ACHN (cell line): ENCODE measurements at regions not wholly inside any gene's neighbourhood (a gene's known extent, or its start where the extent isn't known, plus 50 kb on each side); places are given as distances from the start of the nearest gene placed in this dataset.

Source experiments
- DNase-seq: peaks from one replicate; pipeline ENCODE4 v3.0.0-alpha.2; 2015
- in situ Hi-C: cut with HindIII; loops from 2 replicates; pipeline ENCODE4 v1.10.0; 2017; ENCODE audit warnings: low sequenced_read_pairs, low pct_ligation_motif_present, low pct_unique_long_range_greater_than_20kb

DNA sequence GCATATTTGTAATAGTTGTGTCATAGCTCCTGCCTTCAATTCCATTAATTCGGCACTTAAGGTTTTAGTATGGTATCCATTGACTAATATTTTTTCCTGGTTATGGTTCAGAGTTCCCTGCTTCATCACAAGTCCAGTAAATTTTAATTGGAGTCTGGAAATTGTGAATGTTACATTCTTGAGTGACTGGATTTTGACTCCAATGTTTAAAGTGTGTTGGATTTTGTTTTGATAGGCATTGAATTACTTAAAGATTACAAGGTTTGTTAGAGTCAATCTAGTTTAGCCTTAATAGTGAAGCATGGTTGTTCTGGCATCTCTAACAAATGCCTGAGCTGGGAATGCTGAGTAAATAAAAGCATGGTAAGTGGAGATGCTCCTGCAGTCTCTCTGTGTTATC is 326.6 kb upstream of the IGFBP3 start:
- DNase-seq: no peak
- in situ Hi-C loops: no loop called here

DNA sequence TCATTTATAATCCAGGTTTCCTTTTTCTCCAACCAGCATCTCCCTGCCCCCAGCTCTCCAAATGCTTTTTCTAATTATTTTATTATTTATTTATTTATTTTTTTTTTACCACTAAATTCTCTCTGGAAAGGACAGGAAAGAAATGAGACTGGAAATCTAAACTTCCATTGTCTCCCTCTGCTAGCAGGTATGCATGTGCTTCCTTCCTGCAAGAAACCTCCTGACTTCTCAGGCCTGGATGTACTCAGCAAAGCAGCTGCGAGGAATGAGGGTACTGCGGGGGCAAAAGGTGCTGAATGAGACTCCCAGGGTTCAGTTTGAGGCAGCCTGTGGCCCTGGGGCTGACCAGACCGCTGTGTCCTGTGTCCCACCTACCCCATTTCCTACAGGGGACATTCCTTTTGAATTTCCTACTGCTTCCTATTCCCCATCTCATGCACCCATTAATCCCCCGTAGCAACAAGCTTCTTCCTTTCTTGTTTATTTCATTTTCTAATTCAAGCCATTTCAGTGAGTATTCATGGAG is 324.6 kb upstream of the IGFBP3 start:
- in situ Hi-C loops: no loop called here
- DNase-seq: no peak

DNA sequence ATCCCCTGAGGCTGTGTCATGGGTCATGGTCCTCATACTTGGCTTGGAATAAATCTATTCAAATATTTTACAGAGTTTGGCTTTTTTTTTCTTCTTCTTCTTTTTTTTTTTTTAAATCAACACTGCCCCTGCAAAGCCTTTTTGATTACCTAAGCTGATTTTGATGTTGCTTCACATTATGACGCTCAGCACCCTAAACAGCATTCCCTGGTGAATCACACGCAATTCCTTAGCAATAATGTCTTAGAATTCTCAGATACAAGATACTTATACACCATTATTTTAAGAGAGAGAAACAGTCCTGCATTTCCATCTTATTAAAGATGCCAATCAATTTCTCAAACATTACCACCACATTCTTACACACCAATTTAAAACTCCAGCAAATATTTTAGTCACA is 323.7 kb upstream of the IGFBP3 start:
- no peak for DNase-seq
- in situ Hi-C loops: no loop called here

DNA sequence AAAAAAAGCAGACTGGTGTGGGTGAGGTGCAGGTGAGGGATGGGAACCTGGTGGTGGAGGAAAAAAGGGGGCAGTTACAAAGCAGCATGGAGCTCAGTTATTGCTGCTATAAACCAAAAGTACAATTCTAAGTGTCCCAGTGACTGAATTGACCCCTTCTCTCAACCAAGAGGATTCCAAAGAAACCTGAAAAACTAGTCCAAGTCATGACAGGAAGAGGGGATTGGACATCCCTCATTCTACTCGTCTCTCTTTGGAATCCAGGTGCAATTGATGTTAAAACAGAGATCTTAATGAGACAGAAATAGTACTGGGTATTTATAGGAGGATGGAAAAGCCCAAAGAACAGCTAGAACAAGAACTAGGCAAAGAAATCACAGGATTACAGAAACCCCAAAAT is 322.3 kb upstream of the IGFBP3 start:
- in situ Hi-C loops: no loop called here
- DNase-seq: no peak

DNA sequence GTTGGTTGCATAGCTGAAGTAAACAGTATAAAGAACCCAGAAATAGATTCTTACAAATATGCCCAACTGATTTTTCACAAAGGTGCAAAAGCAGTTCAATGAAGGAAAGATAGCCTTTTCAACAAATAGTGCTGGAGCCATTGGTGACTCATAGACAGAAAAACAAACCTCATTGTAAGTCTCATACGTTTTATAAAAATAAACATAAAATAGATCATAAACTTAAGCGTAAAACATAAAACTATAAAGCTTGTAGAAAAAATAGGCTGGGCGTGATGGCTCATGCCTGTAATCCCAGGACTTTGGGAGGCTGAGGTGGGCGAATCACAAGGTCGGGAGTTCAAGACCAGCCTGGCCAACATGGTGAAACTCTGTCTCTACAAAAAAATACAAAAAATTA is 318.8 kb upstream of the IGFBP3 start:
- DNase-seq: no peak
- in situ Hi-C loops: no loop called here

DNA sequence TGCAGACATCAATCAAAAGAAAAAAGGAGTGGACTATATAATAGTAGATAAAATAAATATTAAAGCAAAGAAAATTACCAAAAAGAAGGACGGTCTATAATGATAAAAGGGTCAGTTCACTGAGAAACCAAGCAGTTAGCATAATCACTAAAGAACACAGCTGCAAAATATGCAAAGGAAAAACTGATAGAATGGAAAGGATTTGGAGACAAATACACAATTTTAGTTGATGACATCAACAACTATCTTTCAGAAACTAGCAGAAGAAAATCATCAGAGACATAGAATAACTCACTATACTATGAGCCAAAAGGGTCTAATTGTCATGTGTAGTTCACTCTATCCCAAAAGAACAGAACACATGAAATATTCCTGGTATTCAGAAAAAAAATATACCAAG is 316.4 kb upstream of the IGFBP3 start:
- in situ Hi-C loops: no loop called here
- DNase-seq: no peak

DNA sequence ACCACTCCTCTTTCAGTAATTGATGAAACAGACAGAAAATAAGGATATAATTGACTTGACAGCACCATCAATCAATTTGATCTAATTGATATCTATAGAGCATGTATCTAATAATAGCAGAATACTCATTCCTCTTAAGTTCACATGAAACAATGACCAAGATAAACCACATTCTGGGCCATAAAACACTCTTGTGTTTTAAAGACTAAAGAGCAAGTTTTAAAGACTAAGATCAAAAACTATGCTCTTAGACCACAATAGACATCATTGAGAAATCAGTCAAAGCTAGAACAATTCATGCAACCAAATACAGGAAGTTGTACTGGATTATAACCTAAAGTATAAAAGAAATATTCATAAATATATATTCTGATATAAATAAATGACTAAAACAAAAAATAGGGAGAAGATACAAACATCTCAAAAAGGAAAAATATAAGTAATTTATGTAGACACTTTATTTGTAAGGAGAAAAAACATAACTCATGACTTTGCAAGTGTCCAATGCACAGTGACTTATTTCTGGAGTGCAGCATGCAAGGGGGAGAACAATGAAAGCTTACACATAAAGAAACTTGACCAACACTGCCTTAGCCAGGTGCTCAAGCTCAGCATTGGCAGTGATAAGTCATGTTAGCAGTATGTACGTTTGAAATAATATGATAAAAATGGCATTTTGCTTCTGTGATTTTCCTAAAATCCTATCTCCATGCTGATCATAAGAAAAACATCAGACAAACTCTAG is 312.7 kb upstream of the IGFBP3 start:
- in situ Hi-C loops: no loop called here

DNA sequence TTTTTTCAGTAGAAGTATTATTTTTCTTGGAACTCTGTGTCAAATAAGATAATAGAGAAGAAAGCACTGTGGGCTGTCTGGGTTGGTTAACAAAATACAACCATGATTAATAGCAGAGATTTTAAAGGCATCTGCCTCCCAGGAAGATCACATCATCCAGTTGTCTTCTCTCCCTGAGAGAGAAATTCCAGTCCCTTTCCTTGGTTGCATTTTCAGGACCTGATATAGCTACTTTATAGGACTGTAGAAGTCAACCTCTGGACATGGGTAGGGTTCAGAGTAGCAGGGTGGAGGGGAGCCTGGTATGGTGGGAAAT is 309.9 kb upstream of the IGFBP3 start:
- in situ Hi-C loops: no loop called here
- no peak for DNase-seq

More for the DNA sequence above, 312.7 kb upstream of the IGFBP3 start:
- DNase-seq: no peak

DNA sequence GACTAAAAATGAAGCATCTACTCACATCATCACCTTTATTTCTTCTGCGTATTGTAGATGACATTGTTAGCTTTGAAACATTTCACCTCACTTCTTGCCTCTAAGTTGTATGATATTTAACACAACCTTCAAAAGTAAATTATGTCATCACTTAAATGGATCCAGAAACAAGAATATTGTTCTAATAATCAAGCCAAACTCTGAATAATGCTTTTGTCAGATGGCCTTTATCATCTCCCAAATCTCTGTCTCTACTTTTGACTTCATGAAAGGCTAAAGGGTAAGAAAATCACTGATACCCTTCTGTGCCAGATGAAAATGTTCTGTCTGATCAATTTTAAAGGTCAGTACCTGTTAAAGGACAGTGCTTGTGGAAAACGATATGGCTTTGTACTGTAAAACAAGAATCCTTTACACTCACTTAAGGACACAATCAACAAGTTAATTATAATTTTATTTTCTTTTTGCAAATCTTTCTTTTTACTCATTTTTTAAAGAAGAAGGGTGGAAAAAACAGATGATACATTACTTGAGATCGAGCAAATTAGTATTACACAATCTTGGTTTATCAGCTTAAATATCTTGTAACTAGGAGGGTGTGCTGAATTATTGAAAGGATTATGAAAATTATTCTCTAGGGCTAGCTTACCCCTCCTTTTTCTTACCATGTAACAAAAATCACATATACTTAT is 309.4 kb upstream of the IGFBP3 start:
- in situ Hi-C loops: no loop called here

DNA sequence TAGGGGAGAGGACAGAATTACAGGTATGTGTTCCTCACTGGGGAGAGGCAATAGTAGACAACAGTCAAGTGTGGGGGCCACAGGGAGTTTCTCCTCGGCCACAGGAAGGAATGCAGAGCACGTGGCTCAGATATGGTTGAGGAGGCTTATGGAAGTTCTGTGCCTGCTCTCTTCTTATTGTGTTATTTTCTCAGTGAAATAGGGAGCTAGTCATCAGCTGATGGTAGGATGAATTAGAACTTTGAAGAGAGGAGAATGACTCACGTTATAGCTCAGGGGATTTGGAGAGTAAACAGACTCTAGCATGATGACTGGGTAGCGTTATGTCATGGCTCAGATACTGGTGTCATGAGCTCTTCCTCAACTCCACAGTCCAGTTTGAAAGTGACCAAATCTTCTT is 308.3 kb upstream of the IGFBP3 start:
- peak; percentile 43 for DNase-seq

More for the DNA sequence above, 309.4 kb upstream of the IGFBP3 start:
- DNase-seq: no peak

DNA sequence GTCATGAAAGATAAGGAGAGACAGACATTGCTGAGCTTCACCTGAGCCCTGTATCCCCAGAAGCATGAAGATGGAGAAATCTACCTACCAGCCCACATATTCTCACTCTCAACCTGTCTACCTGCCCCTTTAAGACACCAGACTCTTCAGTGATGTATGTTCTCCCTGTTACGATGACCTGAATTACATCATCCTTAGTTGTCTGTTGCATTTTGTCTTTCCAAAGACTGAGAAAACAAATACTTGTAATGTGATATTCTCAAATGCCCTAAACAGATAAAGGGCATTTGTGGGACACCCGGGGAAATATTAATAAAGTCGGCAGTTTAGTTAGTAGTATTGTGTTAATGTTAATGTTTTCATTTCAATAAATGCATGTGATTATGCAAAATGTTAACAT is 305.8 kb upstream of the IGFBP3 start:
- in situ Hi-C loops: no loop called here
- DNase-seq: no peak

More for the DNA sequence above, 308.3 kb upstream of the IGFBP3 start:
- in situ Hi-C loops: no loop called here

DNA sequence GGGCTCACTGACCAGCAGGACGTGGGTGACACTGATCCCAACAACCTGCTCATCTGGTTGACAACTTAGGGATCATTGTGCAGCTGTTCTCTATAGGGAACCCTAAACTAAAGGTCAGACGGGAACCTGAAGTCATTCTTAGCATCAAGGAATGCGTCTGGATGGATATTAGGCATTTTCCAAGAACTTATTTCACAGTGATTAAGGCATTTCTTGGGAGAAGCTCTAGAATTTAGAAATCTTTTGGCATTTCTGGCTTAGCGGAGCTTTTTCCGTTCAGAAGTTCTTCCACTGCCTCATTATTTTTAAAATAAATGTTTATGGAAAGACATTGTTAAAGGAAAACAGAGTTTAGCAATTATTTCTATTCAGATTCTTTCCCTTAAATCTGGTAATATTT is 303.3 kb upstream of the IGFBP3 start:
- DNase-seq: no peak
- in situ Hi-C loops: no loop called here

DNA sequence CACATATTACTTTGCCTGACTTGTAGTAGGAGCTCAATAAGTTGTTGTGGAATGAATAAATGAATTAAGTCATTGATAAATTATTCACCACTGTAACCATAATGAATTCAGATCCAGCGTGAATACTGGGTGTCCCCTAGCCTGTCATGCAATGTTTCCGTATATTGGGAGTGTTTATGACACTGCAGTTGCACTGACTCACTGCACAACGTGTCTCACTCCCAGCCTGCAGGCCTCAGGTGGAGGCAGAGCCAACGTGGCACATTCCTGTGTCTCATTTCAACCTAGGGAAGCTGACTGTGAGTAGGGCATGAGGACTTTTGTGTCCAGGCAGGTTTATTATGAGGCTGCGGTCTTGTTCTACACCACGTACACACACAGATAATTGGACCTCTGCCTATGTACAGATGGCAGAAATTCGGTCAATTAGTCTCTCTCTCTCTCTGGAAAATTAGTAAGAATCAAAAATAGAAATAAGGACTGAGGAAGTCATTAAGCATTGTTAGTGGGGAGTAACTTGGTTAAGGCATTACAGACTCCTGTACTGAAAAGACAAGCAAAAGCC is 299.1 kb upstream of the IGFBP3 start:
- in situ Hi-C loops: no loop called here
- no peak for DNase-seq

DNA sequence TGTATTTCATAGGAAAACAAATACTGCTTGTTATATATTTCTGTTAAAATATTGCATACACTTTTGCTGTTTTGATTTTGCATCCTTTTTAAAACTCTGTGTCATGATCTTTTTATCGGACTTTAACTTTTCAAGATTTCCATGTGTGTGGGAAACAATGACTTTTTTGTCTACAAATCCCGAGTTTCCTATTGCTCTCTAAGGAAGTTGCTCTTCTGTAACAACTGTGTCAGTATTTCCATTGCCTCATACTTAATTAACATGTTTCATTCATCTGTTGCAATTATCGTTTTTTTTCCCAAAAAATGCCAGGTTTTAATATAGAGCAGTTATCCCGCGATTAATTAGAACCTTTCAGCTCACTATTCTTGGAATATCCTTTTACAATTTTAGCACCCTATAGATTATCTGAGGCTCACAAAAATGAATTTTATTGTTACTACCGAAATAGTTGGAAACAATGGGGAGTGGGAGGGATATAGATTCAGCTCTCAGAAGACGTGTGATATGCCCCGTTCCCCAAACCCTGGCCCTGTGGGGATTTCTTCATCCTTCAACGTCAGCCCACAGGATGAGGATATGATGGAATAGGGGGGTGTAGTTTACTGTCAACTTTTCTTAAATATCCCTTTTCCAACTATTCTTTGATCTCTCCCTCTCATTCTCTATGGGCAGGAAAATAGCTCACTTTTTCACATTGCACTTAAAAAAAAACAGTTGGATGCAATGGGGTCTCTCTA is 297.6 kb upstream of the IGFBP3 start:
- in situ Hi-C loops: no loop called here
- DNase-seq: no peak

DNA sequence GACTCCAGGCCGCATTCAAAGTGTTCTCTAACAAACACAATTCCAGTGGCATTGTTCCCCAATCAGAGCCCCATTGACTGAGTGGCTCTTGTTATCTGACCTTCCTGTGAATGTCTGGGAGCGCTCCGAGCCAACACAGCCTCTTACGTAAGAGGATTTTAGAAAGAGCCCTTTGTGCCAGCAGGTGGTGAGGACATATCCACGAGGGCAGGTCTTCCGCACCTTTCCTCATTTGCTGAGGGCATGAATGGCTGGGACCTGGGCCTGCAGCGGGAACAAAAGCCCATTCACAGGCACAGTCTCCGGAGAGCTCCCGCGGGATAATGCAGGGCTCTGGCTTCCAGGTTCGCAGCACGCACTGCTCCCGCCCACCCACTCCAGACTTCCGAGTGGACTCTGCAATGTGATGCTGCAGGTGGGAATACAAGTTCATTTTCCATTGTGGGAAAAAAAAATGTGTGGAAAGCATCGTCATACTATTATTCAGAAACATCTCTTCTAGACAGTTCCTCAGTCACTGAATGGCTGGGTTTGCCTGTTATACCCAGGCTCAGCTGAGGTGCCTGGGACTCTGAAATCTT is 295.0 kb upstream of the IGFBP3 start:
- in situ Hi-C loops: no loop called here
- no peak for DNase-seq

DNA sequence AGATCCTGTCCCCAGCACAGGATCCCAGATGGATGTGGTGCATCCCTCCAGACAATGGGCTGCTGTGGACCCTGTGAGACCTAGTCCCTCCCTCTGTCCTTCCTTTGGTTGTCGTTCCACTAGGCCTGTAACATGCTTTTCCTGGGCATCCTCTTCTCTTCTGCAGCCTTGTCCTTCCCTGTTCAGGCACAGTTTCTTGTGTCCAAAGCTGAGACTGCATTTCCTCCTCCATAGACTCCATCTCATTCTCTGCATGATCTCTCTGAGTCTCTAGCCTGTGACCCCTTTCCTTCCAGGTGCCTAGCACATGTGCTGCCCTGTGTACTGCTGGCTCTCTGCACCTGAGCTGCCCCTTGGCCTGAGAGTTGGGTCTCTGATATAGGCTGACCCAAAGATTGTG is 293.5 kb upstream of the IGFBP3 start:
- in situ Hi-C loops: no loop called here
- DNase-seq: no peak

DNA sequence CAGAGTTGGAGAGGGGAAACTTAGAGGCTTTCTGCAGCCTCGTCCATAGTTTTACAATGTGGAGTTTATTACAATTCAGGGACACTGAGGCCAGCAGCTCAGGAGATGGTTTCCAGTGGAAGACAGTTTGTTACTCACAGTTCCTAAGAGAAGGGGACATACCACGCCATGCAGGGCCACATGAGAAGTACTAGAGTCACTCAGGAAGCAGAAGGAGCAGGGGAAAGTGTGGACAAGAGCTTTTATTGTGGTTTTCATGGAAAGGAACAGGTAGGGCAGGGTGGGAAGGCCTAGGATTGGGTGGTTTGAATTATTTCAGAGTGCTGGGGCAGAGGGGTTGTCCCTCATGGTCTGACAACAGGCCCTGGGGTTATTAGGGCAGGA is 292.1 kb upstream of the IGFBP3 start:
- DNase-seq: no peak
- in situ Hi-C loops: no loop called here

DNA sequence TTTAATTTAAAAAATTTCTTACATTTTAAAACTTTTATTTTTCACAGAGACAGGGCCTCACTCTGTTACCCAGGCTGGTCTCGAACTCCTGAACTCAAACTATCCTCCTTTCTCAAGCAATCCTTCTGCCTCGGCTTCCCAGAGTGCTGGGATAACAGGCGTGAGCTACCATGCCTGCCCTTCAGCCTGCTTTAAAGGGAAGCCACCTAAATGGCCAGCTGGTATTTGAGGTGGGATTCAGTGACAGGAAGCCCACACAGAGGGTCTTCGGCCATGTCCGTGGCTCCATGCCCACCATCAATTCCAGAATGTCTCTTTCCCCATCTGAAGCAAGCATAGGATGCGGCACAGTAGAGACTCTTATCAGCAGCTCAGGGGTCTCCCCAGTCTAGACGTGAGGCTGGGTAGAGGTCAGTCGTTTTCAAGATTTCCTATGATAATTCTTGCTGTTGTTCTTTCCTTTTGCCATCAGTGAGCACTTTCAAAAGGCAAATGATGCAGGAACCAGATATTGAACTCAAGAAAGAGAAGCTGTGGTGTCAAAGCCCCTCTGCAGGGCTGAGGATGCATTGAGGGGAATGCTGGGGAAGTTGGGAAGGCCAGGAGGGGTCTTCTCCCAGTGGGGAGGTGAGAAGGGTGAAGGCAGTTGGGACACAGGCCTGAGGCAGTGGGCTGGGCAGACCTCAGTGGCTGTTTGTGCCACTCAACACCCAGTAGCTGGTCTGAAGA is 291.5 kb upstream of the IGFBP3 start:
- in situ Hi-C loops: no loop called here
- no peak for DNase-seq
